CD14-positive monocyte (primary cell): ENCODE measurements at regions not wholly inside any gene's neighbourhood (a gene's known extent, or its start where the extent isn't known, plus 50 kb on each side); places are given as distances from the start of the nearest gene placed in this dataset.

Experiments
- DNase-seq, 3 donors: peaks; one replicate each; pipeline ENCODE4 v3.0.0-alpha.2; 2011 to 2022
- H2AFZ ChIP-seq: 2 replicates; pipeline ENCODE4 v1.6.0; 2012; ENCODE audit warnings: mild to moderate bottlenecking, low read depth, low read length, inconsistent platforms; ENCODE audit not compliant: insufficient read depth, poor library complexity, severe bottlenecking
- H3K27ac ChIP-seq, 2 donors: 1 replicate in 1 of 2; 2 replicates in 1 of 2; pipeline ENCODE4 v1.5.1; 2012 to 2013; ENCODE audit warnings: low read length in 2 of 2, control low read depth in 1 of 2, inconsistent platforms in 1 of 2, low read depth in 1 of 2, mild to moderate bottlenecking in 1 of 2
- H3K27me3 ChIP-seq, 2 donors: one replicate each; pipeline versions ENCODE4 v1.6.0 to v1.6.1; 2011 to 2013; ENCODE audit warnings: low read length in 2 of 2; ENCODE audit not compliant: control insufficient read depth in 2 of 2, insufficient read depth in 2 of 2
- H3K36me3 ChIP-seq, 2 donors: replicated peaks in 1 of 2; 1 replicate in 1 of 2; 2 replicates in 1 of 2; pipeline versions ENCODE4 v1.5.1 to v1.6.1; 2012 to 2013; ENCODE audit warnings: low read length in 2 of 2, control low read depth in 1 of 2, inconsistent platforms in 1 of 2, mild to moderate bottlenecking in 1 of 2; ENCODE audit not compliant: insufficient read depth in 2 of 2, control insufficient read depth in 1 of 2
- H3K4me1 ChIP-seq, 2 donors: 1 replicate in 1 of 2; 2 replicates in 1 of 2; pipeline versions ENCODE4 v1.5.1 to v1.6.1; 2012 to 2013; ENCODE audit warnings: low read length in 2 of 2, control low read depth in 1 of 2, inconsistent platforms in 1 of 2, mild to moderate bottlenecking in 1 of 2, moderate library complexity in 1 of 2; ENCODE audit not compliant: insufficient read depth in 2 of 2, control insufficient read depth in 1 of 2
- H3K4me2 ChIP-seq: replicated peaks from 2 replicates; pipeline ENCODE3; 2012; ENCODE audit warnings: low read length, moderate library complexity, mild to moderate bottlenecking; ENCODE audit not compliant: poor library complexity, severe bottlenecking; ENCODE audit errors: extremely low read depth
- H3K4me3 ChIP-seq, 3 experiments: fragments of 200-600 bp in 1 of 3; sonication (generic) in 1 of 3; replicated peaks in 1 of 3; 1 replicate in 2 of 3; 2 replicates in 1 of 3; pipeline ENCODE4 v1.5.1; 2011 to 2013; ENCODE audit warnings: low read length in 3 of 3, mild to moderate bottlenecking in 3 of 3, control low read depth in 2 of 3, low read depth in 2 of 3, inconsistent platforms in 1 of 3, moderate library complexity in 1 of 3
- H3K79me2 ChIP-seq: 2 replicates; pipeline ENCODE4 v1.6.0; 2012; ENCODE audit warnings: mild to moderate bottlenecking, control low read depth, inconsistent platforms, low read length, moderate library complexity; ENCODE audit not compliant: insufficient read depth
- H3K9ac ChIP-seq: 2 replicates; pipeline ENCODE4 v1.6.0; 2017; ENCODE audit warnings: low read length, mild to moderate bottlenecking; ENCODE audit not compliant: insufficient read depth, poor library complexity, severe bottlenecking
- H3K9me3 ChIP-seq, 2 donors: replicated peaks in 1 of 2; 1 replicate in 1 of 2; 2 replicates in 1 of 2; pipeline versions ENCODE4 v1.5.1 to v1.6.1; 2012 to 2013; ENCODE audit warnings: low read length in 2 of 2, control low read depth in 1 of 2; ENCODE audit not compliant: control insufficient read depth in 1 of 2, insufficient read depth in 1 of 2
- H4K20me1 ChIP-seq: 2 replicates; pipeline ENCODE4 v1.6.0; 2012; ENCODE audit warnings: mild to moderate bottlenecking, low read length, control low read depth, moderate library complexity; ENCODE audit not compliant: insufficient read depth
- H3K27ac Mint-ChIP-seq, 7 donors: one replicate each; pipeline ENCODE4 v1.8.0; 2020; ENCODE audit warnings: mild to moderate bottlenecking in 7 of 7, mixed read lengths in 7 of 7, moderate library complexity in 6 of 7, inconsistent platforms in 2 of 7
- H3K27me3 Mint-ChIP-seq, 3 donors: one replicate each; pipeline ENCODE4 v1.8.0; 2021 to 2022; ENCODE audit warnings: low read depth in 3 of 3, mild to moderate bottlenecking in 3 of 3, mixed read lengths in 3 of 3, moderate library complexity in 3 of 3, inconsistent platforms in 1 of 3
- H3K36me3 Mint-ChIP-seq, 2 donors: one replicate each; pipeline ENCODE4 v1.8.0; 2020; ENCODE audit warnings: mixed read lengths in 2 of 2, inconsistent platforms in 1 of 2, mild to moderate bottlenecking in 1 of 2
- H3K4me1 Mint-ChIP-seq: one replicate; pipeline ENCODE4 v1.8.0; 2020; ENCODE audit warnings: mild to moderate bottlenecking, mixed read lengths
- H3K4me3 Mint-ChIP-seq, 2 donors: one replicate each; pipeline ENCODE4 v1.8.0; 2020; ENCODE audit warnings: mild to moderate bottlenecking in 2 of 2, mixed read lengths in 2 of 2, moderate library complexity in 1 of 2
- H3K9me3 Mint-ChIP-seq, 7 donors: one replicate each; pipeline ENCODE4 v1.8.0; 2020 to 2022; ENCODE audit warnings: mixed read lengths in 7 of 7, mild to moderate bottlenecking in 6 of 7, moderate library complexity in 6 of 7, inconsistent platforms in 2 of 7
- WGBS: methylation state at CpG from one replicate; pipeline ENCODE4 v1.1.5; 2013; ENCODE audit warnings: missing lambda C conversion rate; ENCODE audit not compliant: insufficient coverage; 5-methylcytosine and 5-hydroxymethylcytosine counted together
- intact Hi-C, 2 donors: fragments of 100-400 bp; cut with micrococcal nuclease; formaldehyde crosslinking; loops; one replicate each; pipeline versions ENCODE4 v1.15.0 to v1.15.1; 2023
- TF ChIP-seq, protein P1 (sequence below): fragments of 200-600 bp; IDR thresholded peaks from one replicate; pipeline ENCODE4 v1.8.0; 2022; ENCODE audit warnings: antibody characterized with exemption, mild to moderate bottlenecking

DNA sequence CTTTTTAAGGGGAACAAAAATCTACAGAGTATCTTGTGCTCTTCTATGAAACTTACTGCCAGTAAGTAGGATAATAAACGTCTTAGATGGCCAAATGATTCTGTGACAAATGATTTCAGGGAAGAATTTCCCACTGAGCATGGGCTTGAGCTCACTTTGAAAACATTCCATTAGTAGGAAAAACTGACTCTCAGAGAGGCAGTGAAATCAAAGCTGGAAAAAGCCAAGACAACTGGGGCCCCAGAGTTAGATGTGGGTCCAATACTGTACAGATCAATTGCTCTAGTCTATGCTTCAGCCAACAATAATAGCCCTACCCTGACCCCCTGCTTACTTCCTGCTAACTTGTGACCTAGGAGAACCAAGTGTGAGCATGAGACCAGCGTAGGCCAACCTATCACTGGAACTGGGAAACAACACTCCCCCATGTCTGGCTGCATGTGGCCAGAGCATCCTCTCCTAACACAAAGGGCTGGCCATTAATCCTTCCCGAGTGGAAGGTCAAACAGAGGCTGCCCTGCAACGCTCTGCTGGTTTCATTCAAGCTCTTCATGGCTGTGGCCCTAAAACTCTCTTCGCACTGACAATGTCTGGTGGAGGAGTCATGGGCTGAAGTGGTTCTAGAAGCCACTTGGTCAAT lies 68.8 kb downstream of the FOXB1 start:
- H2AFZ ChIP-seq, result no peak overlapping the region
- H3K4me3 Mint-ChIP-seq, result no peak overlapping the region
- no peaks in the 10 kb centered on the region for H3K36me3 Mint-ChIP-seq
- no peaks in the 10 kb centered on the region for H3K27me3 Mint-ChIP-seq
- H3K27me3 ChIP-seq, result no peaks in the 10 kb centered on the region
- no peak for DNase-seq
- intact Hi-C loops, result no loop called here
- H3K4me1 Mint-ChIP-seq, result no peaks in the 10 kb centered on the region
- H3K9me3 Mint-ChIP-seq, result peaks cover 0 to 7% (median 0%) of the 10 kb centered on the region in 7 donors
- H4K20me1 ChIP-seq, result no peaks in the 10 kb centered on the region
- TF ChIP-seq, protein P1, sequence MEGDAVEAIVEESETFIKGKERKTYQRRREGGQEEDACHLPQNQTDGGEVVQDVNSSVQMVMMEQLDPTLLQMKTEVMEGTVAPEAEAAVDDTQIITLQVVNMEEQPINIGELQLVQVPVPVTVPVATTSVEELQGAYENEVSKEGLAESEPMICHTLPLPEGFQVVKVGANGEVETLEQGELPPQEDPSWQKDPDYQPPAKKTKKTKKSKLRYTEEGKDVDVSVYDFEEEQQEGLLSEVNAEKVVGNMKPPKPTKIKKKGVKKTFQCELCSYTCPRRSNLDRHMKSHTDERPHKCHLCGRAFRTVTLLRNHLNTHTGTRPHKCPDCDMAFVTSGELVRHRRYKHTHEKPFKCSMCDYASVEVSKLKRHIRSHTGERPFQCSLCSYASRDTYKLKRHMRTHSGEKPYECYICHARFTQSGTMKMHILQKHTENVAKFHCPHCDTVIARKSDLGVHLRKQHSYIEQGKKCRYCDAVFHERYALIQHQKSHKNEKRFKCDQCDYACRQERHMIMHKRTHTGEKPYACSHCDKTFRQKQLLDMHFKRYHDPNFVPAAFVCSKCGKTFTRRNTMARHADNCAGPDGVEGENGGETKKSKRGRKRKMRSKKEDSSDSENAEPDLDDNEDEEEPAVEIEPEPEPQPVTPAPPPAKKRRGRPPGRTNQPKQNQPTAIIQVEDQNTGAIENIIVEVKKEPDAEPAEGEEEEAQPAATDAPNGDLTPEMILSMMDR, result no peak
- H3K4me1 ChIP-seq, result no peaks in the 10 kb centered on the region
- H3K9me3 ChIP-seq, result no peaks in the 10 kb centered on the region
- H3K4me2 ChIP-seq, result no peak overlapping the region
- H3K9ac ChIP-seq, result no peak overlapping the region
- 100% methylated on average over 1 of the region's 5 CpGs for WGBS
- no peaks in the 10 kb centered on the region for H3K79me2 ChIP-seq
- no peak overlapping the region for H3K27ac ChIP-seq
- H3K27ac Mint-ChIP-seq, result no peak overlapping the region
- H3K36me3 ChIP-seq, result no peaks in the 10 kb centered on the region
- no peak overlapping the region for H3K4me3 ChIP-seq

DNA sequence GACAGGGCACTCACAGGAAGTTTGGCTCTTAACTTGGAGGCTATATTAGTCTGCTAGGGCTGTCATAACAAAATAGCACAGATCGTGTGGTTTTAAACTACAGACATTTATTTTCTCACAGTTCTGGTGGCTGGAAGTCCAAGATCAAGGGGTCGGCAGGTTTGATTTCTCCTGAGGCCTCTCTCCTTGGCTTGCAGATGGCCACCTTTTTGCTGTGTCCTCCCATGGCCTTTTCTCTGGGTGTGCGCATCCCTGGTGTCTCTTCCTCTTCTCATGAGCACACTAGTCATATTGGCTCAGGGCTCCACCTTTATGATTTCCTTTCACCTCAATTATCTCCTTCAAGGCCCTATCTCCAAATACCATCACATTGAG lies 69.3 kb downstream of the FOXB1 start:
- H3K9me3 Mint-ChIP-seq, result peaks cover 0 to 6% (median 0%) of the 10 kb centered on the region in 7 donors
- intact Hi-C loops, result no loop called here
- no peaks in the 10 kb centered on the region for H3K36me3 ChIP-seq
- H3K27me3 Mint-ChIP-seq, result no peaks in the 10 kb centered on the region
- no peaks in the 10 kb centered on the region for H3K4me1 ChIP-seq
- DNase-seq, result no peak
- WGBS, result 97% methylated on average over 3 of the region's 3 CpGs
- H3K9ac ChIP-seq, result no peak overlapping the region
- H3K4me1 Mint-ChIP-seq, result no peaks in the 10 kb centered on the region
- no peak overlapping the region for H3K4me3 Mint-ChIP-seq
- H3K79me2 ChIP-seq, result no peaks in the 10 kb centered on the region
- no peaks in the 10 kb centered on the region for H3K36me3 Mint-ChIP-seq
- no peaks in the 10 kb centered on the region for H3K9me3 ChIP-seq
- no peak overlapping the region for H2AFZ ChIP-seq
- H4K20me1 ChIP-seq, result no peaks in the 10 kb centered on the region
- no peak overlapping the region for H3K27ac ChIP-seq
- H3K27me3 ChIP-seq, result no peaks in the 10 kb centered on the region
- TF ChIP-seq, protein P1, result no peak
- no peak overlapping the region for H3K4me2 ChIP-seq
- no peak overlapping the region for H3K27ac Mint-ChIP-seq
- no peak overlapping the region for H3K4me3 ChIP-seq
